HG03520 (cell line): ENCODE measurements at regions not wholly inside any gene's neighbourhood (a gene's known extent, or its start where the extent isn't known, plus 50 kb on each side); places are given as distances from the start of the nearest gene placed in this dataset.
"Not testable (repeated sequence)": the region's sequence is repeated elsewhere in the genome, so short reads cannot be mapped to it uniquely, and the experiment has no call there.

Experiments used
- ATAC-seq: cut with Tn5 transposase; IDR thresholded peaks from one replicate; pipeline ENCODE4 v1.9.1; 2021; ENCODE audit warnings: mild to moderate bottlenecking, moderate library complexity; ENCODE audit not compliant: unreplicated experiment

DNA sequence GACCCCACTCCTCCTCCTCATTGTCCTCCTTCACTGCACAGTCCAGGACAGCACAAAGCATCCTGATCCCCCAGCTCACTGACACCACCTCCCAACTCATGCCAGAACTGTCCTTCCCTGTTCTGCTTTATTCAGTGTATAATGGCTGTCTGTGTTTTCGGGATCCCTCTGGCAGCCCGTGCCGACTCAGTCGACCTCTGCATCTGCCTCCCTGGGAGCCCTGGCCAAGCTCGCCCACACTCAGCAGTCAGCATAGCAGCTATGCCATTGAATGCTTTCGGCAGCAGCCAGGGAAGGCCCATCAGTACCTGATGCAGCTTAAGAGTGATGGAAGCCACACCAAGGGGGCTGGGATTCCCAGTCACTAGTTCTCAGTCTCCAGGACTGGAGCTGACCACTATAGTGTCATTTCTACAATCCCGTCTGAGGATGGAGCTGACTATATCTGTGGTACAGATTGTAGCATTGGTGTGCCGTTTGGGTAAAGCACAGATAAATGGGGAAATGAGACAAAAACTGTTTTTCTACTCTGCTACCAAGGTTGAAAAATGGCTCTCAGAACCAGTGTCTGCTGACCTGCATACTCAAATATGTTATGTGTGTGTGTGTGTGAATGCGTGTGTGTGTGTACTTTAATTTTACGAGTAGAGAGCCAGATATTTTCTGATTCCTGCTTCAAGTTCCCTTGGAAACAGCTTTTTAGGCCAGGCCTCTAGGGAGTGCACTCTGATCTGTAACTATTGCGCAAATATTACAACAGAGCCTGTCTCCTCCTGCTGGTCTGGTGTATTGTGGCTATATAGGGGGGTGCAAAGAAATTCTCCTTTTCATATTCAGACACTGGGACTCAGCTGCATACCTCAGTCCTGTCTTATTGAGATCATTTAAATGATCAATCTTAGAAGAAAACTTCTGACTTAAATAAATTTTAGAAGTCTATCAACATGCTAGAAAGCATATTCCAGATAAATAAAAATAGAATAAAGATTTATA lies 78.8 kb upstream of the TOP3B start:
- ATAC-seq: no peak

DNA sequence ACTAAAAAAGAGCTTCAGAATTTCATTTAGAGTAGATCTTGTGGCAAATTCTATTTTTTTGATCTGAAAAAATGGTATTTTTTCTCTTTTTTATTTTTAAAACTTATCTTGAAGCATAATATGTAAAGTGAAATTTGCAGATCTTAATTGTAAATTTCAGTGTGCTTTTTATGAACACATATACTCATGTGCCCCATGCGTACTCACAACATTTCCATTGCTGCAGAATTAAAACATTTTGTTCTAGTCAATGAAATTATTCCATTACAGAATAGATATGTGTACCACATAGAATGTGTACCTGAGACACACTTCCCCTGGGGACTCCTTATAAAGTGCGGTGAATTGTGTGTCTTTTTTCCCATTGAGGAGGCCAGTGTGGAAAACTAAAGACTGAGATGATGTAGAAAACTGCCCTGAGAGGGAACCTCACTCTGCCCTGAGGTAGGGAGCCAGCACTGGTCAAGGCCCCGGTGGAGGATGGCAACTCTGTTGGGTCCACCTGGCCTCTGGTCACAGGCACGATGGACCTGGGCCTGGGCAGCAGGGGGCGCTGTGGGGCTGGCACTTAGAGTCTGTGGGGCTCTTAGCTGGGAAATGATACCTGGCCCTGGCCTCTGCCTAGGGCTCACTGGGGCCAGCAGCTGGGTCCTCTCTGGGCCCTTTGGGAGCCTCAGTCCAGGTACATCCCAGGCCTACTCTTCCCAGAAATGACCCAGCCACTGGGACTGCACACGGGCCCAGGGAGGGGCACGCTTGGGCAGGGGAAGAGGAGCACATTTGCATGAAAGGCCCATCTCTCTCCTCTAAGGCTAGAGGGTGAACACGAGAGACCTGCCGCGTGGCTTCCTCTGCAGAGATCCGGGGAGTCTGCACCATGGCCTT lies 77.9 kb upstream of the TOP3B start:
- ATAC-seq: no peak

DNA sequence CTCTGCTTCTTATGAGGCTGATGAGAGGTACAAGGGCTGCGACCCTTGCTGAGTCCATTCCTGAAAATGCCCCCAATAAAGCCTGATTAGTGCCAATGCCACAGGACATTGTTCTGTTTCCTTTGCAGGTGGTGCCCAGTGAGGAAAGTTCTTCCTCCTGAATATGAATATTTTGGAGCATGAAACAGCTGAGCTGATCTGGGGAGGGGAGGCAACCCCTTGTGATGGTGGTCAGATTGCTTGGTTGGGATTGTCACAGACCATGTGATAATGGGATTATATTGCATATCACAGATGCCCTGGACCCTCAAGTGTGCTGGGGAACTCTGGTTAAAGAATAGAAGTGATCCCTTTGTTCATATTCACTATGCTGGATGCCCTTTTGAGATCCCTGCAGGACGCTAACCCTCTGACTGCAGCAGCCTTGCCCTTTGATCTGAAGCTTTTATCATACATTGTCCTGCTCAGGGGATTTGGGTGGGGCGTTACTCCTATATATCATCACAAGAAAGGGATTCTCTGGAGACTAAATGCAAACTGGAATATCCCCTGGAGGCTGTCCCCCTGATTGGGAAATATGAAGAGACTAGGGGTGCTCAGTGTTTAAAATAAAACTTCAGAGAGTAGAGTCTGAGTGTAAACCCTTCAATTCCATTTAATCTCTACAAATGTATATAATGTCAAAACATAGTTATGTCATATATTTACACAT lies 76.9 kb upstream of the TOP3B start:
- ATAC-seq: no peak

DNA sequence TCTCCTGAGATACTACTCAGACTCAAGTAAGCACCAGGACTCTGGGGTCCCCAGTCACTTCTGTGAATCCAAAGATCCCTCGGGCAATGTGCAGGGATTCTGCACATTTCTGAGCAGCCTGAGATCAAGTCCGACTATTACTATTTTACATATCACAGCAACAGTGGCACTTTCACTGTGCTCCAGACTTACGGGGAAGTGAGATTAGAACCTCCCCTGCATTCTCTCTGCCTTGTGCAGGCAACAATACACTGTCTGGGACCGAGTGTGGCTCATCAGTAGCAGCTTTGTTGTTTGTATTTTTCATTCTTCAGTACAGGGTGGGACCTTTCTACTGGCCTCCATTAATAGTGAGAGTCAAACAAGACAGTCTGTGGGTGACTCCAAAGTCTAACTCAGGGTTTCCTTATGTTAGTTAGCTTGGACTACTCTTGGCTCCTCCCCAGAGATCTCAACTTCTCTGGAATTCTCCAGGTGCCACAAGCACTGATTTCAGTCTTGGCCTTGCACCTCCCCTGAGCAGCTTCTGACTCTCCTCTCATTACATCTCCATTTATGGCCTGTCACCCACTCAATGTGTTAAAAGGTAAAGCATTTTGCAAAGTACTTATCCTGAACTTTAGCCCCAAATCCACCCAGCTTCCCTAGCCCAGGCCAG lies 76.2 kb upstream of the TOP3B start:
- ATAC-seq: no peak

DNA sequence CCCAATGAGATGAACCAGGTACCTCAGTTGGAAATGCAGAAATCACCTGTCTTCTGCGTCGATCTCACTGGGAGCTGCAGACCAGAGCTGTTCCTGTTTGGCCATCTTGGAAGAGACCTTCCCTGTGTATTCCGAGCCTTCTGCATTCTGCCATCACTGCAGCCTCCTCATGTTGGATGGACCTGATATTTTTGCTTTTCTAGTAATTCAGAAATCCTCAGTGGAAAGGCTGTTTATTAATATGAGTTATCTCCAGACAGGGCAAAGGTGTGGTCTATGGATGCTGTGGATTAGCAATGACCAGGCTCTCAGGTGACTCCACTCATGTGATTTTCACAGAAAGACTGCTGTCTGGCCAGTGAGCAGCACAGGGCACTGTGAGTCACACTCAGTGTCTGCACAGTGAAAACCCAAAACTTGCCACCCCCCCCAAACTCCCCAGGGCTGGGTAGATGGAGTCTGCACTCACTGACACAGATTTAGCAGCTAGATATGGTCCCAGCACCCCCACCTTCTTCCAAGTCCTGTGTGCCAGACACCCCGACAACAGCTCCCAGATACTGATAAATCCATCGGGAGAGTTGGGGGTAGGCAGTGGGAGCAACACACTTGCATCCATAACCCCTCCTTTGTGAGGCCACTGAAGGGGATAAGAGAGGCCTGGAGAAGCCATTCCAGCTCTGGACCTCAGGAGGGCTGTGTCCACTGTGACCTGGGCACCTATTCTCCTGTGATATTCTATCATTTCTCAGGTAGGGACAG lies 75.2 kb upstream of the TOP3B start:
- no peak for ATAC-seq

DNA sequence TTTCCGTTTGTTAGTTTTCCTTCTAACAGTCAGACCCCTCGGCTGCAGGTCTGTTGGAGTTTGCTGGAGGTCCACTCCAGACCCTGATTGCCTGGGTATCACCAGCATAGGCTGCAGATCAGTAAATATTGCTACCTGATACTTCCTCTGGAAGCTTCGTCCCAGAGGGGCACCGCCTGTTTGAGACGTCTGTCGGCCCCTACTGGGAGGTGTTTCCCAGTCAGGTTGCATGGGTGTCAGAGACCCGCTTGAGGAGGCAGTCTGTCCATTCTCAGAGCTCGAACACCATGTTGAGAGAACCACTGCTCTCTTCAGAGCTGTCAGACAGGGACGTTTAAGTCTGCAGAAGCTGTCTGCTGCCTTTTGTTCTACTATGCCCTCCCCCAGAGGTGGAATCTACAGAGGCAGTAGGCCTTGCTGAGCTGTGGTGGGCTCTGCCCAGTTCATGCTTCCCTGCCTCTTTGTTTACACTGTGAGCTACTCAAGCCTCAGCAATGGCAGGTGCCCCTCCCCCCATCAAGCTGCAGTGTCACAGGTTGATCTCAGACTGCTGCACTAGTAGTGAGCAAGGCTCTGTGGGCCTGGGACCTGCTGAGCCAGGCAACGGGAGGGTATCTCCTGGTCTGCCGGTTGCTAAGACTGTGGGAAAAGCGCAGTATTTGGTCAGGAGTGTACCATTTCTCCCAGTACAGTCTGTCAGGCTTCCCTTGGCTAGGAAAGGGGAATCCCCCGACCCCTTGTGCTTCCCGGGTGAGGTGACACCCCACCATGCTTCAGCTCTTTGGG lies 74.4 kb upstream of the TOP3B start:
- ATAC-seq: not testable (repeated sequence)

DNA sequence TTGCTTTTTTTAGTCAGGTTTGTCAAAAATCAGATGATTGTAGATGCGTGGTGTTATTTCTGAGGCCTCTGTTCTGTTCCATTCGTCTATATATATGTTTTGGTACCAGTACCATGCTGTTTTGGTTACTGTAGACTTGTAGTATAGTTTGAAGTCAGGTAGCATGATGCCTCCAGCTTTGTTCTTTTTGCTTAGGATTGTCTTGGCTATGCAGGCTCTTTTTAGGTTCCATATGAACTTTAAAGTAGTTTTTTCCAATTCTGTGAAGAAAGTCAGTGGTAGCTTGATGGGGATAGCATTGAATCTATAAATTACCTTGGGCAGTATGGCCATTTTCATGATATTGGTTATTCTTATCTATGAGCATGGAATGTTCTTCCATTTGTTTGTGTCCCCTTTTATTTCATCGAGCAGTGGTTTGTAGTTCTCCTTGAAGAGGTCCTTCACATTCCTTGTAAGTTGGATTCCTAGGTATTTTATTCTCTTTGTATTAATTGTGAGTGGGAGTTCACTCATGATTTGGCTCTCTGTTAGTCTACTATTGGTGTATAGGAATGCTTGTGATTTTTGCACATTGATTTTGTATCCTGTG lies 70.1 kb upstream of the TOP3B start:
- ATAC-seq: not testable (repeated sequence)

DNA sequence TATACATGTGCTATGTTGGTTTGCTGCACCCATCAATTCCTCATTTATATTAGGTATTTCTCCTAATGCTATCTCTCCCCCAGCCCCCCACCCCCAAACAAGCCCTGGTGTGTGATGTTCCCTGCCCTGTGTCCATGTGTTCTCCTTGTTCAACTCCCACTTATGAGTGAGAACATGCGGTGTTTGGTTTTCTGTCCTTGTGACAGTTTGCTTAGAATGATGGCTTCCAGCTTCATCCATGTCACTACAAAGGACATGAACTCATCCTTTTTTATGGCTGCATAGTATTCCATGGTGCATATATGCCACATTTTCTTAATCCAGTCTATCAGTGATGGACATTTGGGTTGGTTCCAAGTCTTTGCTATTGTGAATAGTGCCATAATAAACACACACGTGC lies 68.4 kb upstream of the TOP3B start:
- not testable (repeated sequence) for ATAC-seq

DNA sequence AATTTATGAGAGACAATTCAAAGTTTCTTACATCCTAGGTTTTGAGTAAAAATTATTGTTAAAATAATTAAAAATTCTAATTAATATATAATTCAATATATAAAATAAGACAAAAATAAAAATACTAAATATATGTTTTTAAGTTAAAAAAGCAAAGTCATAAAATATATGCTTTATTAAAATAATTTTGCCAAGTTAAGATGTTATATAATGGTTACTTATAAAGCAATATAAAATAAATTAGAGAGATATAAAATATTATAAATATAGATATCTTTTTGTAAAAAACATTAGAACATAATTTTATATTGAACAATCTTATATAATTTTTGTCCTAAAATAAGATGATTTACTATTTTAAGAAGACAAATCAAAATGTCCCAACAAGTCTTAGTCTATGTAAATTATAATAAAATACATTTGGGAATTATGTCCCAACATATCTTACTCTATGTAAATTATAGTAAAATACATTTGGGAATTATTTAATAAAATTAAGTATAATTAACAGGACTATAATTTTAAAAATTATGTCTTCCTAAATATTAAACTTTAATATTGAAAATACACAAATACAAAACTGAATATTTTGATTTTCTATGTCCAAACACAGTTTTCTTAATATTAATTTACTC lies 67.7 kb upstream of the TOP3B start:
- no peak for ATAC-seq

DNA sequence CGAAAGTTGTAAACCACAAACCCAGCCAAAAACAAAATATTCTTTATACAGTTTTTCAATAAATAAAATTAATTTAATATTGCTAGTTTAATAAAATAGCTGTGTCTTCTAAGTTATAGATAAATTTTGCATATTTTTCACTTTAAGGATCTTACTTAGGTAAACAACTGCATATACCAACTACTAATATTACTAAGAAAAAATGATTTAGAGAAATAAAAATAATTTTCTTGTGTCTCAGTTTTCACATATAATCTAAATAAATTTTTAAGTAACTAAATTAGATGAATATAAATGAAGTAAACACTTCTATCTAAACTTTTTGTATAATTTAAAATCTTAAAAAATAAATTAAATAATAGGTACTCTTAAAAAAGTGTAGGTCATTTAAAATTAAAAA lies 67.1 kb upstream of the TOP3B start:
- no peak for ATAC-seq

DNA sequence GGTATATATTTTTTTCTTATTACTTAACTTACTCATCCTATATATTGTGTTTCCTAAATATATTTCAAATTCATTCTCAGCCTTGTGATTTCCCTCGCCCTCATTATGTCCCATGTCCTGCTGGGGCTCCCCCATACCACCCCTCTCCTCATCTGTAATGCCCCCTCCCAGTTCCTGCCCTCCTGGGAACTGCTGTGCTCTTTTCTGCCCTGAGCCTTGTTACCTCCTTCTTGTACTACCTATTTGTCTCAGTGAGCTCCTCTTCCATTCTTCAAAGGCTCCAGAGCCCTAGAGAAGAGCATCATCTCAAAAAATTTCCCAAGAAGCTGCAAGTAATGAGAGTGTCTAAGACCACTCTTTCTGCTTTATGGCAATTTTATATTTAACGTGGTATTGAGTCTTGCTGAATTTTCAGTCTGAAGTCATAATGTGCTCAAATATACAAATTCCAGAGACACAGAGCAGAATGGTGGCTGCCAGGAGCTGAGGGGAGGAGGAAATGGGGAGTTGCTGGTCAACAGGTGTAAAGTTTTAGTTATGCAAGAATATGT lies 66.5 kb upstream of the TOP3B start:
- no peak for ATAC-seq

DNA sequence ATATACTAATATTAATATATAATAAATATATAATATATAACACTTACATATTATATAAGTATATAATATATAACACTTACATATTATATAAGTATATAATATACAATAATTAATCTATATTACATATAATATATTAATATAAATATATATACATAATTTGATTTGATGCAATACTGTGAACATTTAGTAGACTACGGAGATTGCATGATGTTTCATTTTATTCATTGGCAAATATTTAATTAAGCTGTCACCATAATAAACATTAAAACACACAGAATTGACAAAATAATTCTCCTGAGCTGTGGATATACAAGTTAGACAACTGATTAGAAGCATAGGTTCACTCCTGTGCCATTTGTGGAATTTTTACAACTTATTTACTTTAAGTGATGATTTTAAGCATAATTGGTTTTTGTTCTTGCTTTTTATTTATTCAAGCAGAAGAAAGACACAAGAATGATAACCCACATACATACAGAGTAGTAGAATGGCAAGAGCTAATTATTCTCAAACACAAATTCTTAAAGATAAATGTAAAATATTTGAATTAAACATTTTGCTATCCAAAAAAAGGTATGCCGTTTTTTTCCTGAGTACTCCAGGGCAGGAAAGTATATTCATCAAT lies 65.8 kb upstream of the TOP3B start:
- no peak for ATAC-seq

DNA sequence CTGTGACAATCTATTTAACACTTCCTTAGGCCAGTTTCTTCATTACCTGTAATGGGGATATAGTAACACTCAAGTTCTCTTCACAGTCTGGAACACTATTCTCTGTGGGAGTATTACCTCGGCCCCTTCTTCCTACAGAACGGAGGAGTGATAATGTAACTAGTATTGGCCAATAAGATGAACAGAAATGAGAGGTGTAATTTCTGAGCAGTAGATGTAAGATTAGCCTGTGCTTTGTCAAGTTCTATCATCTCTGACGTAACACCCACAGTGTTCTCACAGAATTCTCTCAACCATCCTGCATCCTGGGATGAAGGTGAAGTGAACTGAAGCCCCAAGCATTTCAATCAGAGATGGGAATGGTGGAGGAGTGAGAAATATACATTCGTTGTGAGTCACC lies 65.2 kb upstream of the TOP3B start:
- no peak for ATAC-seq

DNA sequence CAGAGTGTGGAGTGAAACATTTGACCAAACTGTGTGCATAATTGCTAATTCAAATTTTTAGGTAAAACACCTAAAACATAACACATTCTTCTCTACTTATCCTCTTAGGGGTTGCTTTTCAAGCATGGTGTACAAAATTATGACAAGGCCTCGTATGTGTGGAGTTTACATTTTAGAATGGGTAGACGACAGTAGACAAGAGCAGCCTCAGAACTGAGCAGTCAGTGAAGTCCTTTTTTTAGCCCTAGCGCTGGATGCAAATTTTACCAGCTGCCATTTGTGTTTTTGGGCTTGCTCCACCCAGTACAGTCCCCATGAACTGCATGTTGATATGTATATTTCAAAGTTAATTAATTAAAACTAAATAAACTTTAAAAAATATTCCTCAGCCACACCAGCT lies 64.7 kb upstream of the TOP3B start:
- ATAC-seq: no peak

DNA sequence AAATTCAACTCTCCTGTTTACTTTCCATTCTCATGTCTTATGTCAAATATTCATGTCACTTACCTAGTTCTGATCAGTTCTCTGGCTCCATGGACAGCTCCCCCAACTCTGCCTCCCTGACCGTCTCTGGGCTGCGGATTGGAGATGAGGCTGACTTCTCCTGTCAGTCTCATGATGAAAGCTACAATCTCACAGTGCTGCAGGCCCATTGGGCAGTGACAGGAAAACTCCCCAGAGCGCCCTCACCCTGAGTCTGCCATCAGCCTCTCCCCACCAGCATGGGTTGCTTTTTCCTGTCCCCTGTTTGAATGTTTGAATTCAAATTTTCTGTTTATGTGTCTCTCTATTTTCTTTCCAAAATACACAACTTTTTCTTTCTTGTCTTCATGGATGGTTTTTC lies 63.8 kb upstream of the TOP3B start:
- ATAC-seq: no peak

DNA sequence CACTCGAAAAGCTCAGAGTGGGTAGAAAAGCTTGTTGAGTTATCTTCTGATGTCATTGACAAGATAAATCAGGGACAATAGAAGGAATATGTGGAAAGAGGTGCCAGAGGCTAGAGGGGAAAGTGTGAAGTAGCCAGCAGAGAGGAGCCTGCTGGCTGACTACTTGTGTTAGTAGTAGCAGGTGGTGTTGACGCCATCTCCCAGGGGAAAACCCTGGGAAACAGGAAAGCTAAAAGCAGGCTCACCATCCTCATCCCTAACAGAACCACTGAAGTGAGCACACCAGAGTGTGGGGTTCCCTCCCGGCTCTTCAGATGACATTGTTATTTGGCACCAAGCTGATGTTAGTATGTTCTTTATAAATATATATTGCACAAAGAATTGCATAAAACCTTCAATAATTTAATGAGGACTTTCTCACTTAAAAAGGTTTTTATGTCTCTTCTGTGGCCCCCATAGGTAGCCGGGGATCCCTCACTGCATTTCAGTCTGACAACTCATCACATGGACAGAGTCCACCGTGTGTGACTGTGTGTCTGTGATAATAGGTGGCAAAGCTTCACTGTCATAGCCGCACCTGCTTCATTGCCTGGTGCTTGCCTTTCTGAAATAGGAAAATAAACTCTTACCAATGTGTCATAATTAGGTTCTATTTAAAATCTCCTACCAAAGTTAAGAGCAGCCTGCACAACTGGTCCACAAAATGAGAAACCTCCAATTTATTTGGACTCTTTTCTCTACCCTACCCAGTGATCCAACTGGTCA lies 63.2 kb upstream of the TOP3B start:
- no peak for ATAC-seq

DNA sequence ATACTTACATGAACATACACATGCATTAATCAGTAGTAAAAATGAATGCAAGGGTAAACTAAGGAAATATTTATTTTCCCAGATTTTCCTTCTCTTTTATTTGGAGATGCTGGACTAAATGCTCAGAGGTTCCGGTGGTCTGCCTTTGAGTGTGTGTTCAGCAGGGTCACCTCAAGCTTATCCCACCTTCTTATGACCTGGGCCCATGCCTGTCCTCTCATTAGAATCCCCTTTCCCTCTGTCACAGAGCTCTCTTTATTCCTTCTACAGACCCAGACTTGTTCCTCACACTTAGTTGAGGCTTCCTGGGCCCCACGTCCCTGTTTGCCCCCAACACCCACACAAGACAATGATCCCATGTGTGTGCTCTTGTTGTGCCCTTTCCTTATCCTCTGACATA lies 61.6 kb upstream of the TOP3B start:
- no peak for ATAC-seq
